ENCODE measurements at regions not wholly inside any gene's neighbourhood (a gene's known extent, or its start where the extent isn't known, plus 50 kb on each side); places are given as distances from the start of the nearest gene placed in this dataset.
A peak's percentile ranks its signal among the peaks of the same experiment; 100 is the strongest.

GRCh38 chr3:188060840-188061544 is 93.0 kb upstream of the LPP start:
- peak; percentile 44 for DNase-seq (ENCODE audit: low read depth)

GRCh38 chr3:188062216-188062615 is 91.7 kb upstream of the LPP start:
- DNase-seq (ENCODE audit: low read depth) = no peak

- DNase-seq (ENCODE audit: low read depth) = no peak
Measured at GRCh38 chr3:188064831-188065493, 89.0 kb upstream of the LPP start.

GRCh38 chr3:188066141-188066540 is 87.8 kb upstream of the LPP start:
- peak; percentile 79 for DNase-seq (ENCODE audit: low read depth)

GRCh38 chr3:188067932-188068331 is 86.0 kb upstream of the LPP start:
- peak; percentile 35 for DNase-seq (ENCODE audit: low read depth)

GRCh38 chr3:188068342-188068741 is 85.6 kb upstream of the LPP start:
- no peak for DNase-seq (ENCODE audit: low read depth)

- no peak for DNase-seq (ENCODE audit: low read depth)
Measured at GRCh38 chr3:188071636-188072035, 82.3 kb upstream of the LPP start.

- DNase-seq (ENCODE audit: low read depth) = no peak
Measured at GRCh38 chr3:188076176-188076575, 77.8 kb upstream of the LPP start.

- DNase-seq (ENCODE audit: low read depth) = peak; percentile 51
Measured at GRCh38 chr3:188077160-188077799, 76.7 kb upstream of the LPP start.

GRCh38 chr3:188080091-188080490 is 73.9 kb upstream of the LPP start:
- DNase-seq (ENCODE audit: low read depth) = no peak

GRCh38 chr3:188082031-188082430 is 71.9 kb upstream of the LPP start:
- DNase-seq (ENCODE audit: low read depth) = peak; percentile 23

- DNase-seq (ENCODE audit: low read depth) = no peak
Measured at GRCh38 chr3:188082450-188082849, 71.5 kb upstream of the LPP start.

GRCh38 chr3:188083011-188083410 is 70.9 kb upstream of the LPP start:
- DNase-seq (ENCODE audit: low read depth) = no peak

- no peak for DNase-seq (ENCODE audit: low read depth)
Measured at GRCh38 chr3:188084752-188085583, 69.0 kb upstream of the LPP start.

GRCh38 chr3:188085584-188086560 is 68.1 kb upstream of the LPP start:
- no peak for DNase-seq (ENCODE audit: low read depth)

- DNase-seq (ENCODE audit: low read depth) = no peak
Measured at GRCh38 chr3:188088948-188089685, 64.8 kb upstream of the LPP start.

- no peak for DNase-seq (ENCODE audit: low read depth)
Measured at GRCh38 chr3:188090620-188091309, 63.2 kb upstream of the LPP start.

GRCh38 chr3:188091746-188092145 is 62.2 kb upstream of the LPP start:
- DNase-seq (ENCODE audit: low read depth) = no peak

GRCh38 chr3:188092648-188093047 is 61.3 kb upstream of the LPP start:
- no peak for DNase-seq (ENCODE audit: low read depth)

GRCh38 chr3:188095431-188095830 is 58.5 kb upstream of the LPP start:
- no peak for DNase-seq (ENCODE audit: low read depth)

Data from fibroblast of gingiva (primary cell).